Karpas-422 (cell line): ENCODE measurements at regions not wholly inside any gene's neighbourhood (a gene's known extent, or its start where the extent isn't known, plus 50 kb on each side); places are given as distances from the start of the nearest gene placed in this dataset.
"Not testable (repeated sequence)": the region's sequence is repeated elsewhere in the genome, so short reads cannot be mapped to it uniquely, and the experiment has no call there.

Source experiments
- DNase-seq: peaks from one replicate; pipeline ENCODE4 v3.0.0-alpha.2; 2015
- H2AFZ ChIP-seq: fragments of 200-600 bp; sonication (generic); 2 replicates; pipeline ENCODE4 v1.6.1; 2014; ENCODE audit warnings: antibody characterized with exemption, low read length, mixed read lengths
- H3K27ac ChIP-seq: fragments of 200-600 bp; sonication (generic); 2 replicates; pipeline ENCODE4 v1.5.1; 2014; ENCODE audit warnings: mild to moderate bottlenecking, low read length, moderate library complexity
- H3K27me3 ChIP-seq: fragments of 200-600 bp; sonication (generic); 2 replicates; pipeline ENCODE4 v1.6.1; 2014; ENCODE audit warnings: low read length, mixed read lengths
- H3K36me3 ChIP-seq: fragments of 200-600 bp; sonication (generic); 2 replicates; pipeline ENCODE4 v1.6.1; 2014; ENCODE audit warnings: low read length, mixed read lengths; ENCODE audit not compliant: insufficient read depth
- H3K4me1 ChIP-seq: fragments of 200-600 bp; sonication (generic); 2 replicates; pipeline ENCODE4 v1.6.1; 2014; ENCODE audit warnings: mild to moderate bottlenecking, low read length, mixed read lengths
- H3K4me2 ChIP-seq: fragments of 200-600 bp; sonication (generic); 2 replicates; pipeline ENCODE4 v1.6.1; 2014; ENCODE audit warnings: low read length, low read depth, mild to moderate bottlenecking; ENCODE audit not compliant: poor library complexity, severe bottlenecking
- H3K4me3 ChIP-seq: fragments of 200-600 bp; sonication (generic); 2 replicates; pipeline ENCODE4 v1.5.1; 2014; ENCODE audit warnings: mild to moderate bottlenecking, antibody characterized with exemption, low read length, mixed read lengths
- H3K79me2 ChIP-seq: fragments of 200-600 bp; sonication (generic); 2 replicates; pipeline ENCODE4 v1.6.1; 2014; ENCODE audit warnings: mild to moderate bottlenecking, low read length, mixed read lengths
- H3K9ac ChIP-seq: fragments of 200-600 bp; sonication (generic); 2 replicates; pipeline ENCODE4 v1.6.0; 2014; ENCODE audit warnings: low read length
- H3K9me2 ChIP-seq: fragments of 200-600 bp; sonication (generic), shearing (Covaris generic); replicated peaks from 2 replicates; pipeline ENCODE4 v1.6.0; 2014; ENCODE audit warnings: mild to moderate bottlenecking, low read length, moderate library complexity; ENCODE audit not compliant: insufficient read depth
- H3K9me3 ChIP-seq: fragments of 300-700, 200-600 bp; sonication (generic); 2 replicates; pipeline ENCODE4 v1.6.1; 2014; ENCODE audit warnings: low read length, mixed read lengths
- H4K20me1 ChIP-seq: fragments of 200-600 bp; sonication (generic); 2 replicates; pipeline ENCODE4 v1.6.1; 2014; ENCODE audit warnings: mild to moderate bottlenecking, antibody characterized with exemption, low read length, low read depth; ENCODE audit not compliant: insufficient read depth

GRCh38 chr7:56697058-56697457 lies 435.2 kb downstream of the ZNF479 start:
- not testable (repeated sequence) for H3K4me3 ChIP-seq, H3K9me2 ChIP-seq, H3K36me3 ChIP-seq, H3K27me3 ChIP-seq, H3K27ac ChIP-seq, H3K4me1 ChIP-seq, H3K4me2 ChIP-seq, H3K9ac ChIP-seq, H2AFZ ChIP-seq, DNase-seq, H3K79me2 ChIP-seq, H4K20me1 ChIP-seq
- H3K9me3 ChIP-seq: peaks cover 24% of the 10 kb centered on the region

DNA sequence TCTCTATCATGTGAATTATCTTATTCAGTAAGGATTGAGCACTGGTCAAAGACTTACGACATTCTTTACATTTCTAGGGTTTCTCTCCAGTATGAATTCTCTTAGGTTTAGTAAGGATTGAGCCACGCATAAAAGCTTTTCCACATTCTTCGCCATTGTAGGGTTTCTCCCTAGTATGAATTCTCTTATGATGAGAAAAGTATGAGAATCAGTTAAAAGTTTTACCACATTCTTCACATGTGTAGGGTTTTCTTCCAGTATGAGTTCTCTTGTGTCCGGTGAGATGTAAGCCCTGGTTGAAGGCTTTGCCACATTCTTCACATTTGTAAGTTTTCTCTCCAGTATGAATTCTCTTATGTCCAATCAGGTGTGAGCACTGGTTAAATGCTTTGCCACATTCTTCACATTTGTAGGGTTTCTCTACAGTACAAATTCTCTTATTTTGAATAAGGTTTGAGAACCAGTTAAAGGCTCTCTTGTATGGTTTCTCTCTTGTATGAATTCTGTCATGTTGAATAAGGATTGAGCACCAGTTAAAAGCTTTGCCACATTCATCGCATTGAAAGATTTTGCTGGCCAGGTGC lies 445.9 kb downstream of the ZNF479 start:
- H3K27me3 ChIP-seq: no peaks in the 10 kb centered on the region
- no peak overlapping the region for H3K4me2 ChIP-seq
- no peak for DNase-seq
- no peaks in the 10 kb centered on the region for H3K9me2 ChIP-seq
- H2AFZ ChIP-seq: no peak overlapping the region
- H3K9ac ChIP-seq: no peak overlapping the region
- peaks cover 27% of the 10 kb centered on the region for H3K9me3 ChIP-seq
- no peaks in the 10 kb centered on the region for H3K36me3 ChIP-seq
- no peaks in the 10 kb centered on the region for H3K79me2 ChIP-seq
- no peak overlapping the region for H3K27ac ChIP-seq
- no peaks in the 10 kb centered on the region for H4K20me1 ChIP-seq
- no peaks in the 10 kb centered on the region for H3K4me1 ChIP-seq
- H3K4me3 ChIP-seq: no peak overlapping the region

DNA sequence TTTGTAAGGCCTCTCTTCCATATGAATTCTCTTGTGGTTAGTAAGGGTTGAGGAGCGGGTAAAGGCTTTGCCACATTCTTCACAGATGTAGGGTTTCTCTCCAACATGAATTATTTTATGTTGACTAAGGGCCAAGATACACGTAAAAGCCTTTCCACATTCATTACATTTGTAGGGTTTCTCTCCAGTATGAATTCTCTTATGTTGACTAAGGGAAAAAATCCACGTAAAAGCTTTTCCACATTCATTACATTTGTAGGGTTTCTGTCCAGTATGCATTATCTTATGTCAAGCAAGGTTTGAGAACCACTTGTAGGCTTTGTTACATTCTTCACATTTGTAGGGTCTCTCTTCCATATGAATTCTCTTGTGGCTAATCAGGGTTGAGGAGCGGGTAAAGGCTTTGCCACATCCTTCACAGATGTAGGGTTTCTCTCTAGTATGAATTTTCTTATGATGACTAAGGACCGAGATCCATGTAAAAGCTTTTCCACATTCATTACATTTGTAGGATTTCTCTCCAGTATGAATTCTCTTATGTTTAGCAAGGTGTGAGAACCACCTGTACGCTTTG lies 493.0 kb downstream of the ZNF479 start:
- H3K27ac ChIP-seq: no peak overlapping the region
- no peaks in the 10 kb centered on the region for H3K27me3 ChIP-seq
- H4K20me1 ChIP-seq: no peaks in the 10 kb centered on the region
- no peak overlapping the region for H3K4me2 ChIP-seq
- H3K4me1 ChIP-seq: no peaks in the 10 kb centered on the region
- H3K9me3 ChIP-seq: peaks cover 38% of the 10 kb centered on the region
- no peaks in the 10 kb centered on the region for H3K36me3 ChIP-seq
- no peaks in the 10 kb centered on the region for H3K79me2 ChIP-seq
- H3K9ac ChIP-seq: no peak overlapping the region
- no peak overlapping the region for H2AFZ ChIP-seq
- no peak for DNase-seq
- no peak overlapping the region for H3K4me3 ChIP-seq
- no peaks in the 10 kb centered on the region for H3K9me2 ChIP-seq

DNA sequence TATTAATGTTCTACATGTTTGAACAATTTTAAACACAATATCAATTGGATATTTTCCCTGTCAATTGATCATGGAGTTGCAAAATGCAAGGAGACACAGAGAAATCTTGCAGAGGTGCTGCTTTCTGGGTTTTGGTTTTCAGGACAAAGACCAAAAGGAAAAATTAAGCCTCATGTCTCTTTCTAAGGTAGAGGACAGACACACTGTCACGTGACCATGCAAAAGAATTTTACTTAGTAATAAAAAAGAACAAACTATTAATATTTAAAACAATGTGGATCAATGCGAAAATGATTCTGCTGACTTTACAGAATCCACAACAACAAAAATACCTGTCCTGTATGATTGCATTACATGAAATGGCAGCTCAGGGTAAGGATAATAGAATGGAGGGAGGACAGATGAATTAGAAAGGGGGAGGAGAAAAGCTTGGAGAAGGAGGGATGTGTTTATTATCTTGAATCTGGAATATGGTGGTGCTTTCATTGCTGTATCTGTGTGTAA lies 493.7 kb upstream of the NUPR2 start:
- peaks cover 30% of the 10 kb centered on the region for H3K9me3 ChIP-seq

DNA sequence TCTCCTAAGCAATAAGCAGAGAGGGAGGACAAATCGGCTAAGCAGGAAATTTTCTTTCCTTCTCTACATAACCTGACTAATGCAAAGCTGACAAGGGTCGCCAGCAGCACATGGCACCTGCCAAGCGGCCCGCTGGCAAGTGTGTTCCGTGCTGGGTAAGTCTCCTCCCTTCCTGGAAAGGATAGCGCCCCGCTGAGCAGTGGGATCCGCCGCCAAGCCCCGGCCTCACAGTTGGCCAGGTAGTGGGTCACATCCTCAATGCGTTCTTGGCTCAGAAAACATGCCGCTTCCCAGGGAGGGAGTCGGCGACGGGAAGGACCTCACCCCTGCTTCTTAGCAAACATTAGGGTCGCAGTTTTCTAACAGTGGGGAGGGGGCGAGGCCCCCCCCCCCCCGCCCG lies 488.9 kb upstream of the NUPR2 start:
- no peaks in the 10 kb centered on the region for H4K20me1 ChIP-seq
- no peaks in the 10 kb centered on the region for H3K27me3 ChIP-seq
- H3K9me2 ChIP-seq: no peaks in the 10 kb centered on the region
- no peak for DNase-seq
- H3K27ac ChIP-seq: no peak overlapping the region
- no peaks in the 10 kb centered on the region for H3K36me3 ChIP-seq
- H3K9me3 ChIP-seq: peaks cover 12% of the 10 kb centered on the region
- no peaks in the 10 kb centered on the region for H3K79me2 ChIP-seq
- no peak overlapping the region for H3K4me3 ChIP-seq
- H3K4me1 ChIP-seq: no peaks in the 10 kb centered on the region
- no peak overlapping the region for H3K4me2 ChIP-seq
- H3K9ac ChIP-seq: no peak overlapping the region
- no peak overlapping the region for H2AFZ ChIP-seq

More for the DNA sequence above, 493.7 kb upstream of the NUPR2 start:
- Histone ChIP-seq H3K9ac (no peak overlapping the region), H3K27me3 (no peaks in the 10 kb centered on the region), H3K27ac (no peak overlapping the region), H3K4me1 (no peaks in the 10 kb centered on the region), H3K4me3 (no peak overlapping the region), H3K36me3 (no peaks in the 10 kb centered on the region), H4K20me1 (no peaks in the 10 kb centered on the region), H2AFZ (no peak overlapping the region), H3K79me2 (no peaks in the 10 kb centered on the region), H3K9me2 (no peaks in the 10 kb centered on the region), H3K4me2 (no peak overlapping the region)
- DNase-seq: no peak

GRCh38 chr7:56578612-56579011 lies 462.4 kb upstream of the NUPR2 start:
- Histone ChIP-seq H3K27ac (no peak overlapping the region), H3K4me3 (no peak overlapping the region), H3K9ac (no peak overlapping the region), H3K36me3 (no peaks in the 10 kb centered on the region), H4K20me1 (no peaks in the 10 kb centered on the region), H3K27me3 (no peaks in the 10 kb centered on the region), H2AFZ (no peak overlapping the region), H3K9me3 (peaks cover 14% of the 10 kb centered on the region), H3K4me1 (no peaks in the 10 kb centered on the region), H3K9me2 (no peaks in the 10 kb centered on the region), H3K4me2 (no peak overlapping the region), H3K79me2 (no peaks in the 10 kb centered on the region)
- no peak for DNase-seq

- no peaks in the 10 kb centered on the region for H4K20me1 ChIP-seq
These were observed 454.8 kb upstream of the NUPR2 start for GRCh38 chr7:56570968-56571367.

GRCh38 chr7:56538541-56539429 lies 422.6 kb upstream of the NUPR2 start:
- Histone ChIP-seq H3K9ac (no peak overlapping the region), H4K20me1 (no peaks in the 10 kb centered on the region), H3K4me1 (no peaks in the 10 kb centered on the region), H3K4me2 (no peak overlapping the region), H3K4me3 (no peak overlapping the region), H3K79me2 (no peaks in the 10 kb centered on the region), H3K9me3 (peaks cover 22% of the 10 kb centered on the region), H3K27me3 (no peaks in the 10 kb centered on the region), H3K9me2 (no peaks in the 10 kb centered on the region), H3K36me3 (no peaks in the 10 kb centered on the region), H3K27ac (no peak overlapping the region), H2AFZ (no peak overlapping the region)
- no peak for DNase-seq

More at GRCh38 chr7:56570968-56571367, 454.8 kb upstream of the NUPR2 start:
- no peak for DNase-seq
- H3K4me3 ChIP-seq: no peak overlapping the region
- no peaks in the 10 kb centered on the region for H3K27me3 ChIP-seq
- no peak overlapping the region for H3K27ac ChIP-seq
- H3K36me3 ChIP-seq: no peaks in the 10 kb centered on the region
- no peaks in the 10 kb centered on the region for H3K79me2 ChIP-seq
- H3K9me3 ChIP-seq: peaks cover 16% of the 10 kb centered on the region
- no peaks in the 10 kb centered on the region for H3K9me2 ChIP-seq
- H3K9ac ChIP-seq: no peak overlapping the region
- no peak overlapping the region for H2AFZ ChIP-seq
- H3K4me2 ChIP-seq: no peak overlapping the region
- H3K4me1 ChIP-seq: no peaks in the 10 kb centered on the region
